Transverse colon (tissue), 4 donors: ENCODE measurements at regions not wholly inside any gene's neighbourhood (a gene's known extent, or its start where the extent isn't known, plus 50 kb on each side); places are given as distances from the start of the nearest gene placed in this dataset.

Source experiments
- EP300 ChIP-seq: sonication (generic); formaldehyde crosslinking; IDR thresholded peaks from one replicate; pipeline ENCODE4 v1.6.1; 2017; ENCODE audit warnings: antibody characterized with exemption, low read depth
- POLR2A ChIP-seq: fragments of 450-650 bp; IDR thresholded peaks from one replicate; pipeline ENCODE4 v1.6.1; 2016; ENCODE audit warnings: antibody characterized with exemption, mild to moderate bottlenecking, moderate library complexity
- POLR2AphosphoS5 ChIP-seq, 3 donors: sonication (generic); formaldehyde crosslinking; IDR thresholded peaks; one replicate each; pipeline ENCODE4 v1.6.1; 2016; ENCODE audit warnings: antibody characterized with exemption in 3 of 3
- TF ChIP-seq, protein P1 (sequence below), 5 experiments: fragments of 200-600 bp in 3 of 5; fragments of 450-650 bp in 2 of 5; sonication (generic) in 3 of 5; IDR thresholded peaks; 1 replicate in 2 of 5; 2 replicates in 3 of 5; pipeline ENCODE4 v1.5.1; 2016 to 2017; ENCODE audit warnings: antibody characterized with exemption in 5 of 5, inconsistent platforms in 3 of 5, mild to moderate bottlenecking in 2 of 5, moderate library complexity in 1 of 5

DNA sequence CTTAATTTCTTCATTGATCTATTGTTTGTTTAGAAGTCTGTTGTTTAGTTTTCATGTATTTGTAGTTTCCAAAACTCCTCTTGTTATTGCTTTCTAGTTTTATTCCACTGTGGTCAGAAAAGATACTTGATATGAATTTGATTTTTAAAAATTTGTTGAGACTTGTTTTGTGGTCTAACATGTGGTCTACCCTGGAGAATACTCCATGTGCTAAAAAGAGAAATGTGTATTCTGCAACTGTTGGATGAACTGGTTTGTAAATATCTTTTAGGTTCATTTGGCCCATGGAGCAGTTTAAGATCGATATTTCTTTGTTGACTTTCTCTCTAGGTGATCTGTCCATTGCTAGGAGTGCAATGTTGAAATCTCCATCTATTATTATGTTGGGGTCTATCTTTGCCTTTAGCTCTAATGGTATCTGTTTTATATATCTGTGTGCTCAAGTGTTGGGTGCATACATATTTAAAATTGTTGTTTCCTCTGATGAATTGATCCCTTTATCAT is 150.6 kb upstream of the ATP10B start:
- TF ChIP-seq, protein P1, sequence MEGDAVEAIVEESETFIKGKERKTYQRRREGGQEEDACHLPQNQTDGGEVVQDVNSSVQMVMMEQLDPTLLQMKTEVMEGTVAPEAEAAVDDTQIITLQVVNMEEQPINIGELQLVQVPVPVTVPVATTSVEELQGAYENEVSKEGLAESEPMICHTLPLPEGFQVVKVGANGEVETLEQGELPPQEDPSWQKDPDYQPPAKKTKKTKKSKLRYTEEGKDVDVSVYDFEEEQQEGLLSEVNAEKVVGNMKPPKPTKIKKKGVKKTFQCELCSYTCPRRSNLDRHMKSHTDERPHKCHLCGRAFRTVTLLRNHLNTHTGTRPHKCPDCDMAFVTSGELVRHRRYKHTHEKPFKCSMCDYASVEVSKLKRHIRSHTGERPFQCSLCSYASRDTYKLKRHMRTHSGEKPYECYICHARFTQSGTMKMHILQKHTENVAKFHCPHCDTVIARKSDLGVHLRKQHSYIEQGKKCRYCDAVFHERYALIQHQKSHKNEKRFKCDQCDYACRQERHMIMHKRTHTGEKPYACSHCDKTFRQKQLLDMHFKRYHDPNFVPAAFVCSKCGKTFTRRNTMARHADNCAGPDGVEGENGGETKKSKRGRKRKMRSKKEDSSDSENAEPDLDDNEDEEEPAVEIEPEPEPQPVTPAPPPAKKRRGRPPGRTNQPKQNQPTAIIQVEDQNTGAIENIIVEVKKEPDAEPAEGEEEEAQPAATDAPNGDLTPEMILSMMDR (IDR thresholded peaks at IDR 0.05) = no peak
- TF ChIP-seq POLR2A = no peak
- TF ChIP-seq POLR2AphosphoS5 (IDR thresholded peaks at IDR 0.05) = no peak
- no peak for TF ChIP-seq EP300
